BE2C (cell line): ENCODE measurements at regions not wholly inside any gene's neighbourhood (a gene's known extent, or its start where the extent isn't known, plus 50 kb on each side); places are given as distances from the start of the nearest gene placed in this dataset.

Experiments
- DNase-seq: peaks from one replicate; pipeline ENCODE4 v3.0.0-alpha.2; 2020
- H3K27me3 ChIP-seq: fragments of 250-450 bp; sonication (Bioruptor Pico); 2 replicates; pipeline ENCODE4 v1.5.1; 2020; ENCODE audit warnings: mild to moderate bottlenecking
- H3K36me3 ChIP-seq: fragments of 250-450 bp; sonication (Bioruptor Pico); 2 replicates; pipeline ENCODE4 v1.5.1; 2020; ENCODE audit warnings: mild to moderate bottlenecking
- H3K4me1 ChIP-seq: fragments of 250-450 bp; sonication (Bioruptor Pico); 2 replicates; pipeline ENCODE4 v1.5.1; 2020
- H3K4me3 ChIP-seq: 2 replicates; pipeline ENCODE4 v1.5.1; 2011; ENCODE audit warnings: low read depth, low read length
- H3K9me3 ChIP-seq: fragments of 250-450 bp; sonication (Bioruptor Pico); 2 replicates; pipeline ENCODE4 v1.5.1; 2020
- TF ChIP-seq, protein P1 (sequence below): IDR thresholded peaks from 2 replicates; pipeline ENCODE4 v1.5.1; 2012; ENCODE audit warnings: mild to moderate bottlenecking, low read depth, low read length

DNA sequence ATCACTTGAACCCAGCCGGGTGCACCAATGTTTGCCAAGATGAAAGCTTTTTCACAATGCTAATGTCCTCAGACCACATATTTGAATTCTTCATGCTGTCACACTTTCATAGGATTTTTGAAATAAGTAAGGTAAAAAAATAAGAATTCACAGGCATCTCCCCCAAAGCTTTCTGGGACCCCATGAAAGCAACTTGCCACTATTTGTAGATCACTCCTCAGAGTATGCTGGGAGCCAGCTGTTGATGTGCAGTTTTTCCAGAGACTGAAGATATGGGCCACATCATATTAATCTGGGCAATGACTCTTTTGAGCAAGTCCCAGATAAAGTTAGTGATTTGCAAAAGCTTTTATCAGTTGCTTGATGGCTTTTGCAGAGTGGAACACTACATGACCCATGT is 507.9 kb downstream of the RASEF start:
- TF ChIP-seq, protein P1, sequence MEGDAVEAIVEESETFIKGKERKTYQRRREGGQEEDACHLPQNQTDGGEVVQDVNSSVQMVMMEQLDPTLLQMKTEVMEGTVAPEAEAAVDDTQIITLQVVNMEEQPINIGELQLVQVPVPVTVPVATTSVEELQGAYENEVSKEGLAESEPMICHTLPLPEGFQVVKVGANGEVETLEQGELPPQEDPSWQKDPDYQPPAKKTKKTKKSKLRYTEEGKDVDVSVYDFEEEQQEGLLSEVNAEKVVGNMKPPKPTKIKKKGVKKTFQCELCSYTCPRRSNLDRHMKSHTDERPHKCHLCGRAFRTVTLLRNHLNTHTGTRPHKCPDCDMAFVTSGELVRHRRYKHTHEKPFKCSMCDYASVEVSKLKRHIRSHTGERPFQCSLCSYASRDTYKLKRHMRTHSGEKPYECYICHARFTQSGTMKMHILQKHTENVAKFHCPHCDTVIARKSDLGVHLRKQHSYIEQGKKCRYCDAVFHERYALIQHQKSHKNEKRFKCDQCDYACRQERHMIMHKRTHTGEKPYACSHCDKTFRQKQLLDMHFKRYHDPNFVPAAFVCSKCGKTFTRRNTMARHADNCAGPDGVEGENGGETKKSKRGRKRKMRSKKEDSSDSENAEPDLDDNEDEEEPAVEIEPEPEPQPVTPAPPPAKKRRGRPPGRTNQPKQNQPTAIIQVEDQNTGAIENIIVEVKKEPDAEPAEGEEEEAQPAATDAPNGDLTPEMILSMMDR, result no peak
- peaks cover 45% of the 10 kb centered on the region for H3K4me1 ChIP-seq
- no peaks in the 10 kb centered on the region for H3K9me3 ChIP-seq
- no peak for DNase-seq
- H3K27me3 ChIP-seq, result no peaks in the 10 kb centered on the region
- H3K36me3 ChIP-seq, result no peaks in the 10 kb centered on the region
- H3K4me3 ChIP-seq, result no peak overlapping the region

DNA sequence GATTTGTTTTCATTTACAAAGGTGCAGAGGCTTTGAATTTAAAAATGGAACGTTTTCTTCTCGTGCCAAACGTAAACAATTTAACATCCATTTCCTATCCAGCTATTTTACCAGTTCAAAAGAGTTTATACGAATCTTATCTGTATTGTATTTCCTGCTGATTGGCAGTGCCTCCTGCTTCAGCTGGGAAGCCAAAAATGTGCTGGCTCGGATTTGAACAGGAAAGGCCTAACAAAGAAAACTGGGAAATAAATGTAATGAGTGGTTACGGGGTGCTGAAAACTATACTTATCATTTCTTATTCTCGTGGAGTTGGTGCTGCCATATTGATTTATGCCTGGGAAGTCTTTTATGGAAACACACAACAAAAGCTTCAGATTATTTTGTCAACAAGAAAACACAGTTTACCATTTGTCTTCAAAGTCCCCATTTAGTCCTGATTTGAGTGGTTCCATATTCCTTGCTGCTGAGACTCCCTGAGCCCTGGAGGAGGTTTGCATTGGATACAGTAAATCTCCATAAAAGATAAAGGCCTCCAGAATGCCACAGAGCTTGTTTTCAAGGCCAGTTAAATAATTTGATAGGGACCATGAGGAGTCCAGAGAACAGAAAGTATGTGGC is 507.4 kb downstream of the RASEF start:
- H3K4me3 ChIP-seq, result no peak overlapping the region
- TF ChIP-seq, protein P1, result no peak
- no peak for DNase-seq
- H3K4me1 ChIP-seq, result peaks cover 47% of the 10 kb centered on the region
- H3K9me3 ChIP-seq, result no peaks in the 10 kb centered on the region
- H3K36me3 ChIP-seq, result no peaks in the 10 kb centered on the region
- H3K27me3 ChIP-seq, result no peaks in the 10 kb centered on the region

DNA sequence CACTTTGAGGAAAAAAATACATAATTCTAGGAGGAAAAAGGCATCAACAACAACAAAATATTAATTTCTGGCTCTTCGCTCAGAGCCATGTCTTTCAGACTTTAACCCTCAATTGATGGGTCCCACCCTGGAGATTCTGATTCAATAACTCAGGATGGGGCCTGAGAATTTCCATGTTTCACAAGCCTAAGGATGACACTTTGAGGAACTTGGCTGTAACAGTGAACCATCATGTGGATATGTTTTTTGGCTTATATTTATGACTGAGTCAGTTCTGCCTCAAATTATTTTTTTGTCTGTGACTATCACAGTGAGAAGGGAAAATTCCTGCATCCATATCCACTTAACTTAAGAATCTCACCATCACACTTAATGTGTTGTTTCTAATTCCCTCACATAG is 504.6 kb downstream of the RASEF start:
- TF ChIP-seq, protein P1, result no peak
- no peaks in the 10 kb centered on the region for H3K36me3 ChIP-seq
- H3K9me3 ChIP-seq, result no peaks in the 10 kb centered on the region
- H3K4me3 ChIP-seq, result no peak overlapping the region
- peaks cover 47% of the 10 kb centered on the region for H3K4me1 ChIP-seq
- no peak for DNase-seq
- H3K27me3 ChIP-seq, result no peaks in the 10 kb centered on the region

DNA sequence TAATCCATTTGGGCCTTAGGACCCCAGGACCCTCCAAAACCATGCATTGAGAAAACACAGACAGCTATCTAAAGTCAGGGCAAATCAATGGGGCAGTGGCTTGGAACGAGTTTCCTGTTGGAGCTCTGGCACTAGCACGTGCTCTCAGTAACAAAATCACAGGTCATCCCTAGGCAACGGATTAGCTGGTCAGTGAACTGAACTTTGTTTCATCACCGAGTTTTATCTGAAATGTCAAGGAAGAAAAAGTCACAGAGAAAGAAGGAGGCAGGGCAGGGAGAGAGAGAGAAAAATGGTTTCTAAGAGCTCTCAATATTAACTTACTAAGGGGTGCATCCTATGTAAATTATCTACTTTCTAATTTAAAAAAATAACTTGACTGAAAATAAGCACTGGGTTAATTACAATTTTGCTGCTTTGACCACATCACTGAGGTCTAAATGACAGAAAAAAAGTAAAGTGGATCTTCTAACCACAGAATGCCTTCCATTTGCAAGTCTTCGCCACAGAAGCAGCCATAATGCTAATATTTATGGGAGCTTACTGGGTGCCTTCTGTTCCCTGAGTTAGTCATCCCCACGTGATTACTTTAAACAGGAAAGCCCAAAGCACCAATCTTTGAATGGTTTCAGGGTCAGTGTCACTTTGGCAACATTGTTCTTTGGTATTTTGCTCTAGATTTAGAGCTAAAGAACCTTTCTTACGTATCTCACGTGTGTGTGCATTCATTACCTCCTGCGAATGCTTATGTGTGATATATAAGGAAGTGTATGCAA is 503.9 kb downstream of the RASEF start:
- peaks cover 43% of the 10 kb centered on the region for H3K4me1 ChIP-seq
- TF ChIP-seq, protein P1, result no peak

DNA sequence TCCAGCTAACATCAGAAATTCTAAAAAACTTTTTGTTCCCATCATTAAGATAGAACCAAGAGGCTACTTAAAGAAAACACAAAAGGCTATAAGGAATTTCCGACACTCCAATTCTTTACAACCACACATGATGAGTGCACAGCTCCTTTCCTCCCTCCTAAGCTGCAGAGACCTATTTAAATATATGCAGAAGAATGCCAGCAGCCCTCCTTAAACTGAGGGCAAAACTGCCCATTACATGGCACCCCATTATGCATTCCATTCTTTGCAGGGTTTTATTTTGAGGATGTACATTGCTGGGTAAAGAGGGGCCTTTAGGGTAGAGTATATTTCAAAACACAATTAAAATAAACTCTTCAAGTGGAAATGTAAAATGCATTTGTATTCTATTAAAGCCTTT is 502.9 kb downstream of the RASEF start:
- H3K36me3 ChIP-seq, result no peaks in the 10 kb centered on the region
- H3K4me1 ChIP-seq, result peaks cover 33% of the 10 kb centered on the region
- DNase-seq, result no peak
- no peaks in the 10 kb centered on the region for H3K9me3 ChIP-seq
- TF ChIP-seq, protein P1, result no peak
- no peaks in the 10 kb centered on the region for H3K27me3 ChIP-seq
- H3K4me3 ChIP-seq, result no peak overlapping the region

More for the DNA sequence above, 503.9 kb downstream of the RASEF start:
- peak; percentile 39 for DNase-seq
- H3K27me3 ChIP-seq, result no peaks in the 10 kb centered on the region
- H3K36me3 ChIP-seq, result no peaks in the 10 kb centered on the region
- no peak overlapping the region for H3K4me3 ChIP-seq
- no peaks in the 10 kb centered on the region for H3K9me3 ChIP-seq

DNA sequence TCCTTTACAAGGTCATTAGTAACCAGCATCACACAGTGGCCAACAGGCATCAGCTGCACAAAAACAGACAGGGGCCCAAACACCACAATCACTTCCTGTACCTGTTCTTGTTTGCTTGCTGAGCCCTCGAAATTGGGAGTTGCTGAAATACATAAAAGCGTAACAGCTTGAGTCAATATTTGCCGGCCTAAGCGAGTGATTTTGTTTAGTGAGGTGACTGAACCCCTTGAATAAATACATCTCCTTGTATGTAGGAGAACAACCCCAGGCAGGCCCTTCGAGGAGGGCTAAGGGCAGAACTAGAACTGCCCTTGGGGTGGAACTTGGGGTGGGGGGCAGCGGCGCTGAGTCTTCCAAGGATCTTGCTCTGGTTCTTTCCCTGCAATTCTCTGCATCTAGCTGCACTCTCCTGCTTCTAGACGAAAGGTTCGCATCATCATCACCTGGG is 502.5 kb downstream of the RASEF start:
- Histone ChIP-seq H3K36me3 (no peaks in the 10 kb centered on the region), H3K4me3 (no peak overlapping the region), H3K4me1 (peaks cover 29% of the 10 kb centered on the region), H3K27me3 (no peaks in the 10 kb centered on the region), H3K9me3 (no peaks in the 10 kb centered on the region)
- DNase-seq, result no peak
- TF ChIP-seq, protein P1, result peak; percentile 2; the same call in 1 of the 2 replicates
